Right lobe of liver (tissue), 4 donors: ENCODE measurements at regions not wholly inside any gene's neighbourhood (a gene's known extent, or its start where the extent isn't known, plus 50 kb on each side); places are given as distances from the start of the nearest gene placed in this dataset.

Source experiments
- POLR2A ChIP-seq: fragments of 450-650 bp; IDR thresholded peaks from one replicate; pipeline ENCODE4 v1.6.1; 2017; ENCODE audit warnings: antibody characterized with exemption, mild to moderate bottlenecking
- TF ChIP-seq, protein P1 (sequence below), 4 donors: fragments of 200-600 bp in 3 of 4; fragments of 450-650 bp in 1 of 4; IDR thresholded peaks; one replicate each; pipeline versions ENCODE4 v1.5.1 to v1.8.0; 2016 to 2022; ENCODE audit warnings: antibody characterized with exemption in 4 of 4, mild to moderate bottlenecking in 2 of 4
- donor health status: DM: no; HTN: no; CAD: no.
- donor health status: DM: no; HTN: no; CAD: no.
- donor health status: DM: no; HTN: yes; CAD: no.

DNA sequence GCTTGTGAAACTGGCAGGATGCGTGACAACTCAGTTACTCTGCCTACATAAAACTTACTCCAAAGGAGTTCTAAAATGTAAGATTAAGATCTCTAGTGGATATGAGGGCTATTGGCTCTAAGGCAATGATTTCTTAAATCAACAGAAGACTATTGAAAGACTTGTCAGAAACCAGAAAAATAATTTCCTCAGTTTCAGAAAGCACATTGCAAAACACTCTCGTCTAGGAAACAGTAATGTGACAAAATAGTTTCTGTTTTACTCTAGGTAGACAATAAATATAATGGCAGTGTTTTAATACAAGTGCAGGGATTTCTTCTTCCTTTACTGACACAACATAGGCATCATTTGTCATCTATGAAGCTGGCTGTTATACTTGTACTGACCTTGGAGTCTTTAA lies 230.1 kb downstream of the KCTD12 start:
- TF ChIP-seq, protein P1, sequence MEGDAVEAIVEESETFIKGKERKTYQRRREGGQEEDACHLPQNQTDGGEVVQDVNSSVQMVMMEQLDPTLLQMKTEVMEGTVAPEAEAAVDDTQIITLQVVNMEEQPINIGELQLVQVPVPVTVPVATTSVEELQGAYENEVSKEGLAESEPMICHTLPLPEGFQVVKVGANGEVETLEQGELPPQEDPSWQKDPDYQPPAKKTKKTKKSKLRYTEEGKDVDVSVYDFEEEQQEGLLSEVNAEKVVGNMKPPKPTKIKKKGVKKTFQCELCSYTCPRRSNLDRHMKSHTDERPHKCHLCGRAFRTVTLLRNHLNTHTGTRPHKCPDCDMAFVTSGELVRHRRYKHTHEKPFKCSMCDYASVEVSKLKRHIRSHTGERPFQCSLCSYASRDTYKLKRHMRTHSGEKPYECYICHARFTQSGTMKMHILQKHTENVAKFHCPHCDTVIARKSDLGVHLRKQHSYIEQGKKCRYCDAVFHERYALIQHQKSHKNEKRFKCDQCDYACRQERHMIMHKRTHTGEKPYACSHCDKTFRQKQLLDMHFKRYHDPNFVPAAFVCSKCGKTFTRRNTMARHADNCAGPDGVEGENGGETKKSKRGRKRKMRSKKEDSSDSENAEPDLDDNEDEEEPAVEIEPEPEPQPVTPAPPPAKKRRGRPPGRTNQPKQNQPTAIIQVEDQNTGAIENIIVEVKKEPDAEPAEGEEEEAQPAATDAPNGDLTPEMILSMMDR (IDR thresholded peaks at IDR 0.05) = no peak
- no peak for TF ChIP-seq POLR2A
